ENCODE measurements at regions not wholly inside any gene's neighbourhood (a gene's known extent, or its start where the extent isn't known, plus 50 kb on each side); places are given as distances from the start of the nearest gene placed in this dataset.

DNA sequence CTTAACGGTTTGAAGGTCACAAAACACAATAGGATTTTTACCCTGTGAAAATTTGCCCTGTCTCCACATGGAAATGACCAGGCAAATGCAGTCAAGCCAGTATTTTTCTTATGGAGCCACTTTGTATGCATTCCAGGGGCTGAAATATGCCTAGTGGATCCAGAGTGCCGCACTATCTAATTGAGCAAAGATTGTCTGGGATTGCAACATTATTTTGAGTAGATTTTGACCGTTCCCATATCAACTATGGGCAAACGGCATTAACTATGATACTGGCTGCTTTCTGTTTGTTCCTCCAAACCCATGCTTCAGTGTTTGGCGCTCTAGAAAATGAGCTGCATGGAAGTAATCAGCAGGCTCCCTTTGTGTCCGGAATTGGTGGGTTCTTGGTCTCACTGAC is 223.0 kb downstream of the BTG1 start:
- H3K27ac ChIP-seq (ENCODE audit: low read depth, low read length, poor library complexity, severe bottlenecking) = no peak overlapping the region
- intact Hi-C loops (cut with micrococcal nuclease; ENCODE audit: unreplicated experiment) = no loop called here
- POLR2A ChIA-PET (ENCODE audit: low non-redundant PET) = no interaction called here

DNA sequence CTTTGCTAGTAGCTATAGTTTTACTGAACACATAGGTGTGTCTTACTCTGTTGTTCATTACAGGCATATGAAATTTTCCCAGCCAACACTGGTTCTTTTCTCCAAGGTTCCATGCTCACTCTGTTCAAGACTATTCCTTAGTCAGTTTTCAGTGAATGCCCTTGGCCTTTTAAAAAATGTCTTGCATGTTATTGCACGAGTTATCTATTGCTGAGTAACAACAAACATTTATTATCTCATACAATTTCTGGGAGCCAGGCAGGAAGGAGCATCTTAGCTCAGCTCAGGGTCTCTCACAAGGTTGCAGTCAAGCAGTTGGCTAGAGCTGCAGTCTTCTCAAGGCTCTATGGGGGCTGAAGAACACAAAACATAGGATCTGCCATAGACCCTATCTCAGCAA is 223.5 kb downstream of the BTG1 start:
- POLR2A ChIA-PET (ENCODE audit: low non-redundant PET) = no interaction called here
- TF ChIP-seq, protein P1, sequence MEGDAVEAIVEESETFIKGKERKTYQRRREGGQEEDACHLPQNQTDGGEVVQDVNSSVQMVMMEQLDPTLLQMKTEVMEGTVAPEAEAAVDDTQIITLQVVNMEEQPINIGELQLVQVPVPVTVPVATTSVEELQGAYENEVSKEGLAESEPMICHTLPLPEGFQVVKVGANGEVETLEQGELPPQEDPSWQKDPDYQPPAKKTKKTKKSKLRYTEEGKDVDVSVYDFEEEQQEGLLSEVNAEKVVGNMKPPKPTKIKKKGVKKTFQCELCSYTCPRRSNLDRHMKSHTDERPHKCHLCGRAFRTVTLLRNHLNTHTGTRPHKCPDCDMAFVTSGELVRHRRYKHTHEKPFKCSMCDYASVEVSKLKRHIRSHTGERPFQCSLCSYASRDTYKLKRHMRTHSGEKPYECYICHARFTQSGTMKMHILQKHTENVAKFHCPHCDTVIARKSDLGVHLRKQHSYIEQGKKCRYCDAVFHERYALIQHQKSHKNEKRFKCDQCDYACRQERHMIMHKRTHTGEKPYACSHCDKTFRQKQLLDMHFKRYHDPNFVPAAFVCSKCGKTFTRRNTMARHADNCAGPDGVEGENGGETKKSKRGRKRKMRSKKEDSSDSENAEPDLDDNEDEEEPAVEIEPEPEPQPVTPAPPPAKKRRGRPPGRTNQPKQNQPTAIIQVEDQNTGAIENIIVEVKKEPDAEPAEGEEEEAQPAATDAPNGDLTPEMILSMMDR (conservative IDR thresholded peaks at IDR 0.05; ENCODE audit: low read depth, low read length) = no peak
- TF ChIP-seq EZH2 (IDR thresholded peaks at IDR 0.05; ENCODE audit: borderline replicate concordance, low read depth, low read length, poor library complexity, severe bottlenecking) = no peak
- Histone ChIP-seq H3K4me3 (ENCODE audit: low read depth, low read length, poor library complexity, severe bottlenecking) (no peak overlapping the region), H3K27ac (ENCODE audit: low read depth, low read length, poor library complexity, severe bottlenecking) (no peak overlapping the region), H3K9me3 (ENCODE audit: low read depth, low read length, poor library complexity, severe bottlenecking) (no peaks in the 10 kb centered on the region), H3K36me3 (ENCODE audit: insufficient read depth, low read length, poor library complexity, severe bottlenecking) (no peaks in the 10 kb centered on the region), H3K27me3 (replicated peaks; ENCODE audit: insufficient read depth, low read depth, low read length, poor library complexity) (no peaks in the 10 kb centered on the region), H3K4me1 (ENCODE audit: insufficient read depth, low read length, poor library complexity, severe bottlenecking) (no peaks in the 10 kb centered on the region)
- BruUV-seq (replicated peaks) = no TSS peak
- CTCF ChIA-PET = no interaction called here
- DNase-seq (ENCODE audit: low spot score) = no peak
- intact Hi-C loops (cut with micrococcal nuclease; ENCODE audit: unreplicated experiment) = no loop called here

More for the DNA sequence above, 223.0 kb downstream of the BTG1 start:
- no peaks in the 10 kb centered on the region for H3K27me3 ChIP-seq (replicated peaks; ENCODE audit: insufficient read depth, low read depth, low read length, poor library complexity)
- no TSS peak for BruUV-seq (replicated peaks)
- TF ChIP-seq EZH2 (IDR thresholded peaks at IDR 0.05; ENCODE audit: borderline replicate concordance, low read depth, low read length, poor library complexity, severe bottlenecking) = no peak
- TF ChIP-seq, protein P1 (conservative IDR thresholded peaks at IDR 0.05; ENCODE audit: low read depth, low read length) = no peak
- no peaks in the 10 kb centered on the region for H3K9me3 ChIP-seq (ENCODE audit: low read depth, low read length, poor library complexity, severe bottlenecking)
- H3K4me3 ChIP-seq (ENCODE audit: low read depth, low read length, poor library complexity, severe bottlenecking) = no peak overlapping the region
- no peaks in the 10 kb centered on the region for H3K4me1 ChIP-seq (ENCODE audit: insufficient read depth, low read length, poor library complexity, severe bottlenecking)
- DNase-seq (ENCODE audit: low spot score) = no peak
- no peaks in the 10 kb centered on the region for H3K36me3 ChIP-seq (ENCODE audit: insufficient read depth, low read length, poor library complexity, severe bottlenecking)
- CTCF ChIA-PET = no interaction called here

DNA sequence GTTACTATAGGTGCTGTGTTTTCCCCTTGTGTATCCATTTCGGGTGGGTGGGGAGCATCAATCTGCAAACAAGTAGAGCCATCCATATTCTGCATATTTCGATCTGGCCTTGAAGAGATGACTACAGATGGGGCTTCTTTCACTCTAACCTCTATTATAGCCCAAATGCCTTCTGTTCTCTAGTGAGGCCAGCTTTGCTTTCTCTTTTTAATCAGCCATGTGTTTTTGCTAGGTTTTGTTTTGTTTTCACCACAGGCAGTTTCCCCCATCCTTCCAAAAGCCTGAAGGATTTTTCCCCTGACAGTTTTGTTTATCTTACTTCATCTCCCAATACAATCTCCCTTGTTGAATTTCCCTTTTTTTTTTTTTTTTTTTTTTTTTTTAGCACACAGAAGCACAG is 224.1 kb downstream of the BTG1 start:
- Histone ChIP-seq H3K9me3 (ENCODE audit: low read depth, low read length, poor library complexity, severe bottlenecking) (no peaks in the 10 kb centered on the region), H3K4me3 (ENCODE audit: low read depth, low read length, poor library complexity, severe bottlenecking) (no peak overlapping the region), H3K27me3 (replicated peaks; ENCODE audit: insufficient read depth, low read depth, low read length, poor library complexity) (no peaks in the 10 kb centered on the region), H3K4me1 (ENCODE audit: insufficient read depth, low read length, poor library complexity, severe bottlenecking) (no peaks in the 10 kb centered on the region), H3K36me3 (ENCODE audit: insufficient read depth, low read length, poor library complexity, severe bottlenecking) (no peaks in the 10 kb centered on the region), H3K27ac (ENCODE audit: low read depth, low read length, poor library complexity, severe bottlenecking) (no peak overlapping the region)
- CTCF ChIA-PET = no interaction called here
- no TSS peak for BruUV-seq (replicated peaks)
- DNase-seq (ENCODE audit: low spot score) = no peak
- intact Hi-C loops (cut with micrococcal nuclease; ENCODE audit: unreplicated experiment) = no loop called here
- POLR2A ChIA-PET (ENCODE audit: low non-redundant PET) = no interaction called here
- no peak for TF ChIP-seq EZH2 (IDR thresholded peaks at IDR 0.05; ENCODE audit: borderline replicate concordance, low read depth, low read length, poor library complexity, severe bottlenecking)
- TF ChIP-seq, protein P1 (conservative IDR thresholded peaks at IDR 0.05; ENCODE audit: low read depth, low read length) = no peak

Data from A673 (cell line).